Sigmoid colon (tissue), 4 donors: ENCODE measurements at regions not wholly inside any gene's neighbourhood (a gene's known extent, or its start where the extent isn't known, plus 50 kb on each side); places are given as distances from the start of the nearest gene placed in this dataset.

Experiments
- CTCF ChIP-seq, 4 experiments: fragments of 450-650 bp in 3 of 4; fragments of 200-600 bp in 1 of 4; IDR thresholded peaks; one replicate each; pipeline ENCODE4 v1.5.1; 2016 to 2019; ENCODE audit warnings: antibody characterized with exemption in 4 of 4, mild to moderate bottlenecking in 3 of 4, moderate library complexity in 2 of 4
- EP300 ChIP-seq, 4 donors: sonication (generic); formaldehyde crosslinking; IDR thresholded peaks; one replicate each; pipeline ENCODE4 v1.6.1; 2017; ENCODE audit warnings: antibody characterized with exemption in 4 of 4
- POLR2A ChIP-seq, 2 donors: fragments of 450-650 bp; IDR thresholded peaks; one replicate each; pipeline ENCODE4 v1.6.1; 2016; ENCODE audit warnings: antibody characterized with exemption in 2 of 2, mild to moderate bottlenecking in 2 of 2, moderate library complexity in 2 of 2
- POLR2AphosphoS5 ChIP-seq, 4 donors: sonication (generic); formaldehyde crosslinking; IDR thresholded peaks; one replicate each; pipeline ENCODE4 v1.6.1; 2017; ENCODE audit warnings: antibody characterized with exemption in 4 of 4

GRCh38 chr2:6777626-6778025, 88.1 kb downstream of the CMPK2 start:
- TF ChIP-seq CTCF (IDR thresholded peaks at IDR 0.05): no peak
- TF ChIP-seq POLR2A (IDR thresholded peaks at IDR 0.05): no peak
- no peak for TF ChIP-seq EP300 (IDR thresholded peaks at IDR 0.05)
- no peak for TF ChIP-seq POLR2AphosphoS5 (IDR thresholded peaks at IDR 0.05)
